Breast epithelium (tissue), 3 donors: ENCODE measurements at regions not wholly inside any gene's neighbourhood (a gene's known extent, or its start where the extent isn't known, plus 50 kb on each side); places are given as distances from the start of the nearest gene placed in this dataset.
"Not testable (repeated sequence)": the region's sequence is repeated elsewhere in the genome, so short reads cannot be mapped to it uniquely, and the experiment has no call there.

ENCODE experiments used
- POLR2A ChIP-seq: fragments of 450-650 bp; IDR thresholded peaks from one replicate; pipeline ENCODE4 v1.6.1; 2016; ENCODE audit warnings: antibody characterized with exemption, mild to moderate bottlenecking, moderate library complexity
- TF ChIP-seq, protein P1 (sequence below), 3 donors: fragments of 450-650 bp; IDR thresholded peaks; one replicate each; pipeline ENCODE4 v1.5.1; 2016 to 2017; ENCODE audit warnings: antibody characterized with exemption in 3 of 3, mild to moderate bottlenecking in 3 of 3, moderate library complexity in 3 of 3

DNA sequence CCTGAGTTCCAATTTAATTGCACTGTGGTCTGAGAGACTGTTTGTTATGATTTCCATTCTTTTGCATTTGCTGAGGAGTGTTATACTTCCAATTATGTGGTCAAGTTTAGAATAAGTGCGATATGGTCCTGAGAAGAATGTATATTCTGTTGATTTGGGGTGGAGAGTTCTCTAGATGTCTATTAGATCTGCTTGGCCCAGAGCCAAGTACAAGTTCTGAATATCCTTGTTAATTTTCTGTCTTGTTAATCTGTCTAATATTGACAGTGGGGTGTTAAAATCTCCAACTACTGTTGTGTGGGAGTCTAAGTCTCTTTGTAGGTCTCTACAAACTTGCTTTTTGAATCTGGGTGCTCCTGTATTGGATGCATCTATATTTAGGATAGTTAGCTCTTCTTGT lies 146.1 kb downstream of the WNT7A start:
- TF ChIP-seq, protein P1, sequence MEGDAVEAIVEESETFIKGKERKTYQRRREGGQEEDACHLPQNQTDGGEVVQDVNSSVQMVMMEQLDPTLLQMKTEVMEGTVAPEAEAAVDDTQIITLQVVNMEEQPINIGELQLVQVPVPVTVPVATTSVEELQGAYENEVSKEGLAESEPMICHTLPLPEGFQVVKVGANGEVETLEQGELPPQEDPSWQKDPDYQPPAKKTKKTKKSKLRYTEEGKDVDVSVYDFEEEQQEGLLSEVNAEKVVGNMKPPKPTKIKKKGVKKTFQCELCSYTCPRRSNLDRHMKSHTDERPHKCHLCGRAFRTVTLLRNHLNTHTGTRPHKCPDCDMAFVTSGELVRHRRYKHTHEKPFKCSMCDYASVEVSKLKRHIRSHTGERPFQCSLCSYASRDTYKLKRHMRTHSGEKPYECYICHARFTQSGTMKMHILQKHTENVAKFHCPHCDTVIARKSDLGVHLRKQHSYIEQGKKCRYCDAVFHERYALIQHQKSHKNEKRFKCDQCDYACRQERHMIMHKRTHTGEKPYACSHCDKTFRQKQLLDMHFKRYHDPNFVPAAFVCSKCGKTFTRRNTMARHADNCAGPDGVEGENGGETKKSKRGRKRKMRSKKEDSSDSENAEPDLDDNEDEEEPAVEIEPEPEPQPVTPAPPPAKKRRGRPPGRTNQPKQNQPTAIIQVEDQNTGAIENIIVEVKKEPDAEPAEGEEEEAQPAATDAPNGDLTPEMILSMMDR (IDR thresholded peaks at IDR 0.05) = not testable (repeated sequence)
- TF ChIP-seq POLR2A = not testable (repeated sequence)
